ENCODE measurements at regions not wholly inside any gene's neighbourhood (a gene's known extent, or its start where the extent isn't known, plus 50 kb on each side); places are given as distances from the start of the nearest gene placed in this dataset.

DNA sequence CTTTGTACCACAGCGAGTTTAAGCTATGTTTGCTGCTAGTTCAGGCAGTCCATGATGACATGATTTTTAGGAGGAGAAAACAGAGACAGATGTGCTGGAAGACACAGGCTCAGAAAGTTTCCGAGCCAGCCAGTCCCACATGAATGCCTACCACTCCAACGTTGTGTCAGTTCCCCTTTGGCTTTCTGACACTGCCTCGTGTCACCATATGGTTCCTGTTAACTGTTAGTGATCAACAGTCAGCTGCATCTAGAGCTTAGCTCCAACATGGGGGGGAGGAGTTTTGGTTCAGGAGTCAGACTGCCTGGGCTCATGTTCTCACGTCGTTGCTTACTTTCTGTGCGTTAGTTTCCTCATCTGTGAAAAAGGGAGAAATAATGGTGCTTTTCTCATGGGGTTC is 343.7 kb downstream of the MID1IP1 start:
- no peak for DNase-seq (ENCODE audit: low spot score)

DNA sequence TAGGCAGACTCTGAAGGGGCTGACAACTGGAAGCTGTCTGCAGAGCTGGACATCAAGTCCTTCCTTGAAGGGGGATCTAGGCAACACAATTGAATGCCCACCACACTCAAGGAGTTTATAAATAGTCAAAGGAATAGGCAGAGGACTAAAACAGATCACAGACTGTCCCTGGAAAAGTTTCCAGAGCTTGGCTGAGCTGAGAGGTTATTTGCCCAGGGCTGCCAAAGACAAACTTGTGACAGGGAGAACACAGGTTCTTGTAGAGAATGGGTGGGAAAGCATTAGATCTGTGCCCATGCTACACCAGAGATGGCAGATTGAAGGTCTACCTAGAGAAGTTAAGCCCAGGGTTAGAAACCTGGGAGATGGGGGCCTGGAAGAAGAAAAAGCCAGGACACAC is 344.6 kb downstream of the MID1IP1 start:
- DNase-seq (ENCODE audit: low spot score) = no peak

DNA sequence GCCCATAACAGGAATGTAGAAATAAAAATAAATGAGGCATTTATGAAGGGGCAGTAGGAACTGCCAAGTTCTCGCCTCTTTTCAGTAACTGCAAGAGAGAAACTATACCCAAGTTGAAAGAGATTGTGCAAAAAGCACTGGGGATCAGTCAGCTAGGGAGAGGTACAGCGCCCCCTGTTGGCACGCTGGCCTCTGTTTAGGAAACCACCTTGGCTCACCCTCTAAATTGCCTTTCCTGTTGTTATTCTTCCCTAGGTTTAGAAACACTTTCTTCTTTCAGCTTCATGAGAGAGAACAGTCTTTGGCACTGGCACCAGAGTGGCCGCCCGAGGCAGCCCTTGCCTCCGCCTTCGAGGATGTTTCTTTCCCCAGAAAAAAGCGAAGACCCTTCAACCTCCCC is 348.5 kb downstream of the MID1IP1 start:
- DNase-seq (ENCODE audit: low spot score) = peak; percentile 65

DNA sequence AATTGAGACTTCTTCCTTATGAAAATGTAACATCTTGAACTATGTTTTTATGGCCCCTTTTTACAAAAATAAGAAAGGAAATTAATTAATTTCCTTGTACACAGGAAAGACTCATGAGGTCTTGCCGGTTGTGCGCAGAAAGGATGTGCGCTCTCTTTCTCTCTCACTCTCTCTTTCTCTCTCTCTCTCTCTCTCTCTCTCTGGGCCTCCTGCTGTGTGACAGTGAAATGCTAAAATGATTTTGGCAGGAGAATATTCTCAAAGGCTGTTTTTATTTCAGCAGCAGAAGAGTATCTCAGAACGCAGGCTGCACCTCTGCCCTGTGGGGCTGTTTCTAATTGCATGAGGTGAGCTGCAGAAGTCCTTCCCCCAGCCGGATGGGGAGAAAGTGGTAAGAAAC is 349.0 kb downstream of the MID1IP1 start:
- DNase-seq (ENCODE audit: low spot score) = no peak

DNA sequence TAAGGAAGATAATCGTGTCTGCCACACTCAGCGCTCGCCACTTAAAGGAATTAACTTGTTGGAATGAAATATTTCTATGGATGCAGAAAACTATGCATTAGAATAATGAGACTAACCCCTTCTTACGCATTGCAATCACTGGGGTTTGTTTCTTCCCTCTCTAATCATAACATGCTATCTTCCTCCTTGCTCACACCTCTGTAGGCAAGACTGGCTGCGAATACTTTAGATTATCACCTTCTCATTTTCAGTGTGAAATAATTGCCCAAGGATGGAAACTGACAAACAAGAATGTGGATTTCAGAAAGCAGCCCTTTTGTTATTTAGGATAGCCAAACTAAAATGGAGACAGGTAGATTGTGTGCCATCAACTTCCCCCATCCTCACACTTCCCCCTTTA is 349.4 kb downstream of the MID1IP1 start:
- no peak for DNase-seq (ENCODE audit: low spot score)

DNA sequence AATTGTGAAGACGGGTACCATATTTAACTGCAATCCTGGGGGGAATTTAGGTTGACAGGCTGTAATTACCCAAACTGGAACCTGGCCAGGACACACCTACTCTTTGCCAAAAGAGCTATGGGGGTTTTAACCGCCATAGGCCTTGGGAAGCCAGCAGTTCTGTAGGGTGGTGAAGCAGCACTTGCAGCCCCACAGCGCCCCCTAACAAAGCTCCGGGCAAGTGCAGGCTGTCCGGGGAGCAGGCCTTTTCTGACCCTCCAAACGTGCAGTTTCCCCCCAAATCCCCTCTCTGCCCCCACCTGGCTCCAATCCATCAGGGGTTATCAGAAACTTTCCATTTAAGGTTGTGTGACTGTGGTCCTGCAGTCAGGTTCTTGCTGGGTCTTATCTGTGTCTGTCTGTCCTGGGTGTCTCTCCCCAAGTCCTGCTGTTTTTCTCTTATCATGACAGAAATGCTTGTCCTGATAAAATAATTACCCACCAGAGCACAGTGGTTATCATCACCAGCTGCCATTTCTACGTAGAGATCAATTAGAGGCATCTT is 350.9 kb downstream of the MID1IP1 start:
- peak; percentile 20 for DNase-seq (ENCODE audit: low spot score)

DNA sequence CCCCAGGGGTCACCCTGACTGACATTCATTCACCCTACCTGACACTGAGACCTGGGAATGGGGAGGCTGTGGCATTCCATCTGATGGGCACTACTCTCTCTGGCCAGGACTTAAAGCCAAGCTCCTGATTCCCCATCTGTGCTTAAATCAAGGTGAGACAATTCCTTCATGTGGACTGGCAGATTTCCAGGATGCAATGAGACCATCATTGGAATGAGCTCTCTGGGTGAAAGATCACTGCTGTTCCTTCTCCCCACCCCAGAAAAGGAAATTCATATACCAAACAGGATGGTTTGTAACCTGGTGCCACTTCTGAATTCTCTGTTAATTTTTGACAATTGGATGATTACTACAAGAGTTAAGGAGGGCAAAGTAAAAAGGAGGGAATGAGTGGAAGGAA is 354.8 kb downstream of the MID1IP1 start:
- DNase-seq (ENCODE audit: low spot score) = no peak

DNA sequence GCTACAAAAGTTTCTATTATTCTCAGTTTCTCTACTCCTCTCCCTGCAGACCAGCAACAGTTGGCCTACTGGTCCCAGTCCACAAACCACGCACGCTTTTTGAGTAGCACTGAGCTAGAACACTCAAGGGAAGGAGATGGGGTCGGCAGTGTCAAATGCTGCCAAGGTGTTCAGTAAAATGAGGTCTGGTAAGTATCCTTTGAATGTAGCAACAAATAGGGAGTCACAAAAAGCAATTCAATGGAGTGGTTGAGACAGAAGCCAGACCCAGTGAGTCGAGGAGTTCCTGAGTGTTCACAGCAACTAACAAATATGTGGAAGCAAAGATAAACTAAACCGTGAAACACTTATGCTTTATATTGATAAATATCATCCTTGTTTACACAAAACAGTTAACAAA is 355.7 kb downstream of the MID1IP1 start:
- no peak for DNase-seq (ENCODE audit: low spot score)

DNA sequence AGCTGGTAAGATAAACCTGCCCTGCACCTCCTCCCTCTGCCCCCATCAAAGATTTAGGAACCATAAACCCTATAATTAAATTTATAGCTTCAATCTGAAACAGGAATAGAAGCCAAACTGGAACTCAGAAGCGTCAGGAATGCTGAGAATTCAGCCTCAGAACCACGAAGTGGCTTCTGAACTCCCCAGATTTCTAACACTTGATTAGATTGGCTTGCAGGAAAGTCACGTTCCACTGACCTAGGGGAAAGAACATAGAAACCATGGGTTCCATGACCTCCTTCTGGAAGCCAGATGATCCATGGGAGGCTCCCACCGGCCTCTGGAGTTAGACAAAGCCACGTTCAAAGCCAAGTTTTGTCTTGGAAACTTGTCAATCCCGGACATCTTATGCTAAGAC is 356.5 kb downstream of the MID1IP1 start:
- DNase-seq (ENCODE audit: low spot score) = no peak

DNA sequence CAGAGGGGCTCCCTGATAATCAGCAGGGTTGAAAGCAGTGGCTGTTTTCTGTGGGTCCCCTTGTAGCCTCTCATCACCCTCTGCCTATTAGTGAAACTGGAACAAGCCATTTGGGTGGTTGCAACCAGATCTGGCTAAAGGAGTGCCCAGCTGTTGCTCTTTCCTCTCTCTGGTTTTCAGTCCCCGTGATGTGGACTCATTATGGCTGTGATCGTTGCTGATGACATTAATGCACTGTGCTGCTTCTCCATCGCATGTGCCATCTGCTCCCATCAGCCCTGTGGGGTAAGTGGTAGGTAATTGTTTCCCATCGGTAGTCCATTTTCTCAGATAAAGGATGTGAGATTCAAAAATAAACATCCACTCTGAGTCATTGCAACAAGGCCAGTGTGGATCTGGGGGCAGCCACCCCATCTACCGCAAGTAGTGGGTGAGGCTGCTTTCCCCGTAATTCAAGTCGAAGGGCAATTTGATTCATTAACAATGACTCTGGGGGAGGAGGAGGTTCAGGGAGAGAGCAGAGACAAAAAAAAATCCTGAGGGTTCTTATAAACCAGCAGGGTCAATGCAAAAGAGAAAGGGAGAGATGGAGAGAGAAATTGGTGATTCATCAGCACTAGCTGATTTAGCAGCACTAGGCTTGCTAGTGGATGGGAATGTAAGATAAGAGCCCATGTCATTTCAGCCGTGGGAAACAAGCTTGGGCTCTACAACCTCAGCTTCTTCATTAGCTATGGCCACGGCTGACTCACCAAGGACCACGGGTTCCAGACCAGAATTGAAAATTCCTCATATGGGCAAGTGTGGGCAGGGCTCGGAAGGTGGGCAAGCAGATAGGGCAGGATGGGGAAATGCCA is 357.8 kb downstream of the MID1IP1 start:
- DNase-seq (ENCODE audit: low spot score) = no peak

DNA sequence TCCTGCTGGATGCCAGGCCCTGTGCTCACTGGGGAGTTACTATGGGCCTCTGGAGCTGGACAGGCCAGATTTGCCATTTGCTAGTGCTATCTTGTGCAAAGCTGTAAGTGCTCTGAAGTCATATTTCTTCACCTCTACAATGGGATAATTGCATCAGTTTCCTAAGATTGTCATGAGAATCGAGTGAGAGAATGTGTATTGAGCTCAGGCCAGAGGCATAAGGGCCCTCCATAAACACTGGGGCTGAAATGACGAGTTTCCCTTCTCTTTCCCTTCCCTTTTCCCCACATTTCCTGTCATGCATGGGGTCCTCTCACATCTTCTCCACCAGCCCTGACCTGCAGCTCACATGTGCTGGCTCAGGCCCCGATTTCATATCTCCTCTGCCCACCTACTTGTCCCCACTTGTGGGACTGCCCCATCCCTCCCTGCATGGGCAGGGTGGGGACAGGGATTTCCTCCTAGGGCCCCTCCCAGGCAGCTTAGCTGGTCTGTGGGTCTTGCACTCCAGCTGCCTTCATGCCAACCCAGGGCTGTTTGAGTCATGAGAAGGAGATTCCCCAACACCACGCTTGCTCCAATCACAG is 358.8 kb downstream of the MID1IP1 start:
- no peak for DNase-seq (ENCODE audit: low spot score)

DNA sequence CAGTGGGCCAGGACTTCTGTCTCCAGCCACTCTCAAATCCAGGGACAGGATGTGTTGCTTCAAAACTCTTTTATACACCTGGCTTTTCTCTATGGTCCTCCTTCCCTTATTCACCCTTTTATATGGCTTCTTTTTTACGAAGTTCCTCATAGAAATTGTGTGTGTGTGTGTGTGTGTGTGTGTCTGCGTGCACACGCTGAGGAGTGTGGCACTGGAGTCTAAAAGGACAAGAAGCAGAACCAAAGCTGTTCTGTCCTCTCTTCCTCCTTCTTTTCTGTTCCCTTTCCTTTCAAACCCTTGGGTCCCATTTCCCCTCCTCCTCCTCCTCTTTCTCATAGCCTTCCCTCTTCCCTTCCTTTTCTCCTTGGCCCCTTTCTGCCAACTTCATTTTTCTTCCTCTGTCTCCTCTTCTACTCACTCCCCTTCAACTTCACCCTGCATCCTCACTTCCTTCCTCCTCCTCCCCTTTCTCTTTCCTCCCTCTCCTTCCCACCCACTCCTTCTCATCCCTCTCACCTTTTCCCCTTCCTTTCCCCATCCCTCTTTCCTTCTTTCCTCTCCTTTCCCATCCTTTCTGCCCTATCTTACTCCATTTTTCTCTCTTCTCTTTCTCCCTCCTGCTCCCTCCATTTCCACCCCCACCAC is 360.5 kb downstream of the MID1IP1 start:
- DNase-seq (ENCODE audit: low spot score) = no peak

DNA sequence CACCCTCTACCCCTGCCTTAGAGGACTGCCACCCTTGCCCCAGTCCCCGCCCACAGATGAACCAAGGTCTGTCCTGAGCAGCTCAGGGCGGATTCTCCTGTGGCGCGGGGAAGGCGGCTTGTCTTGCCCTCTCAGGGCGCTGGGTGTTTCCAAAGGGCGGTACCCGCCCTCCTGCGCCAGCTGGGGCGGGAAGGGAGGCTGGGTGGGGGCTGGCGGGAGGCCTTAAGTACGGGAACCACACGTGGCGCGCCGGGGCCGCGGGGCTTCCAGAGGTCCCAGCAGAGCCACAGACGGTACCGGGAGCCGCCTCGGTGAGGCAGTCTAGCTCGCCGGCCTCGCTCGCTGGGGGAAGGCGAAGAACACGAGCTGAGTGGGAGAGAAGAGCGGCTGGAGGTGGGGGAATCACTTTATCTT is 361.1 kb downstream of the MID1IP1 start:
- peak; percentile 21 for DNase-seq (ENCODE audit: low spot score)

DNA sequence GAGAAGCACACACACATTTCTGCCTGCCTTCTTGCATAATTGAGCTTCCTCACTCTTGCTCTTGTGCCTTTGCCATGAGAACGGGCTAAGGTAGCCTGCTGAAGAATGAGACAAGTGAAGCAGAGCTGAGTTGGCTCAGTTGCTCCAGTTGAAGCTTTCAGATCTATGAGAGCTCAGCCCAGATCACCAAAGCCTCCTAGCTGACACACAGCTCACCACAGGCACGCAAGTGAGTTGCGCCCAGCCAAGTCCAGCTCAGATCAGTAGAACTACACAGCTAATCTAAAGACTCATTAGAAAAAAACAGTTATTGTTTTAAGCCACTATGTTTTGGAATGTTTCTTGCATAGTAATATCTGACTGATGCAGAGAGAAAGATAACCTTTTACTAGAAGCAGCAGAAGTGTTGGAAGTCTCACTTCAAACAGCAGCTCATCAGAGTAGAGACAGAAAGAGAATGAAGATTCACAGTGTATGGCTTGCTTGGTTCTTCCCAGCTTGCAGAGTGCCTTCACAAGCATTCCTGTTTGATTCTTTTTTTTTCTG is 362.4 kb downstream of the MID1IP1 start:
- DNase-seq (ENCODE audit: low spot score) = no peak

DNA sequence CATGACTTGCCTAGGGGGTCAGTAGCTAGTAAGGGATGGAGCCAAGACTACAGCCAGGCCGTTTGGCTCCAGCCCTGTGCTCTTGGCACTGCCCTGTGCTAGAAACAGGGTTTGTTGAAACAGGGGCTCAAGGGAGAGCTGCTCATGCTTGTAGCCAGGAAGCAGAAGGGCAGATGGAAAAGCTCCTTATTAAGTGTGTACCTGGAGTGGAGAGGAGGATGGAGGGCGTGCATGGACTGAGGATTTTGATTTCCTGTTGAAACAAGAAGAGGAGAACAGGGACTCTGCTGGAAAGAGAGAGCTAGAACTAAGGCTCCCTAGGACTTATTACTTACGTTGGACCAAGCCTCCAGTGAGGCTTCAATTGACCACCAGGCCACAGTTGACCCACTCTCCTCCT is 363.0 kb downstream of the MID1IP1 start:
- DNase-seq (ENCODE audit: low spot score) = no peak

DNA sequence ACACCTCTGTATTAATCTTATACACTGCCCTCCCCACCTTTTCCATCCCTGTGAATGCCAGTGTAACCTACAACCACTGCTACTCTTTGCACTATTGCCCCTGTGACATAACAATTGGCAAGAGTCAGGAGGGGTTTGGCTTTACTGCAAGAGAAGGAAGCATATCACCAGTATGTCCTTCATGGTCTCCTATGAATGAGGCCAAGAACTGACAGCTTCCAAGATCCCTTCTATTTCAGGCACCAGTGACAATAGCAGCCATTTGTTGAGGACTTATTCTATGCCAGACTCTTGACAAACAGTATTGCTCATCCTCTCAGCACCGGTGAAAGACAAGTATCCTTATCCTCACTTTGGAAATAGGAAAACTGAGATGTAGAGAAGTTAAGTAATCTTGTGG is 363.9 kb downstream of the MID1IP1 start:
- no peak for DNase-seq (ENCODE audit: low spot score)

DNA sequence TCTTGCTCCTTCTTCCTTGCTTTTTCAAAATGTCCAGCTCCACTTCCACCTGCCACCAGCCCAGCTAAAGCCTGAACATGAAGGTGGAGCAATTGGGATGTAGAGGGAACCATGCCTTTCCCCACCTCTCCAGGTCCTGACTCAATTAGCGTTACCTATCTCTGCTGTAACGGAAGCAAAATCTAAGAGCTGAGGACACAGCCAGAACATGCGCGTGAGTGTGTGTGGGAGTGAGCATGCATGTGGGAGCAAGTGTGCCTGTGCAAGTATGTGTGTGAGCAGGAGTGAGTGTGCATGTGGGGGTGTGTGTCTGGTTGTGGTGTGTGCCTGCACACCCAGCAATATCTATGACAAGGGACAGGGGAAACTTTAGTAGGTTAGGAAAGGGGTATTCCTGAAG is 364.5 kb downstream of the MID1IP1 start:
- DNase-seq (ENCODE audit: low spot score) = no peak

DNA sequence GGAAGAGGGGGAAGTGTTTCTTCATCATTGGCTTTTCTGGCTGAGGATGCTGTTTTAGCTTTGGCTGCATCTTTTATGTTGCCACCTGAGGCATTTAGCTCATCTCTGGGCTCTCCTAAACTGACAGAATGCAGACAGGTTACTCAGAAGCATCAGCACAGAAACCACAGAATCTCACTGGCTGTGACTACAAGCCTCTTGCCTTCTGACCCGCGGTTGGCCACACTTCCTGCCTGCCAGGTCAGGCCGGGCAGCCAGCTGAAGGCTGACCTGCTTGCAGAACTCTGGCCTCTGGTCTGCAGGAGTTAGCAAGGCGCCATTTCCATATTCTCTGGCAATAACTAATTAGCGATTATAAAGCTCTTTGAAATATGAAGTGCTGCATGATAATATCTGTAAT is 366.5 kb downstream of the MID1IP1 start:
- no peak for DNase-seq (ENCODE audit: low spot score)

DNA sequence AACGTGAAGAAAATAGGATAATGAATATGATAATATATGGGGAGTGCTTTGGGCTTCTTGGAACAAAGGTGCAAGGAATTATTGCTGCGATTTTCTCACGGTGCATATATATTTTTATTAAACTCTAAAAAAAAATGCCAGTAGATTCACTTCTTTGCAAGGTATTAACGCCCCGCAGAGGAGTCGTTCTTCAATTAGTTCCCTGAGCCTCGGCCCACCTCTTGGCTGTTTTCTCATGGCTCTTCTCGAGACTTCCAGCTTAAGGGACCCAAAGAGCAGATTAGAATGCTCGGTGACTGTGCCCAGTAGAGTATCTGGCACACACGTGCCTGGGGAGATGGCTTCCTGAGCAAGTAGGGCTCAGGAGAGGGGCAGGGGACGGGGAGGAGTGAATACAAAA is 367.4 kb downstream of the MID1IP1 start:
- no peak for DNase-seq (ENCODE audit: low spot score)

DNA sequence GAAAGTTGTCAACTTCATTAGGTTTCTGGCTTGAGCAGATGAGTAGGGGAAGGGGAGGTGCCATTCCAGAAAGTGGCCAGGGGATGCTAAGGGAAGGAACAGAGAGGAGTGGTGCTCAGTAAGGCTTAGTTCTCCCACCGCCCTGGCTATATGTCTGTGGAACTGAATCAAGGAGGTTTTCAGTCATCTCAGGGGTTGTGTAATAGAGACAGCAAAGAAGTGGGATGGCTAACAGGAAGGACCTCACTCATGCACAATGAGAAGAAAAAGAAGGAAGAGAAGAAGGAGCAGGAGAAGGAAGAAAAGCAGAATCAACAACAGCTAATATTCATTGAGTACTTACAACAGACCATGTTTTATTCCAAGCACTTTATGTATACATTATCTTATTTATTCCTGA is 368.7 kb downstream of the MID1IP1 start:
- no peak for DNase-seq (ENCODE audit: low spot score)

DNA sequence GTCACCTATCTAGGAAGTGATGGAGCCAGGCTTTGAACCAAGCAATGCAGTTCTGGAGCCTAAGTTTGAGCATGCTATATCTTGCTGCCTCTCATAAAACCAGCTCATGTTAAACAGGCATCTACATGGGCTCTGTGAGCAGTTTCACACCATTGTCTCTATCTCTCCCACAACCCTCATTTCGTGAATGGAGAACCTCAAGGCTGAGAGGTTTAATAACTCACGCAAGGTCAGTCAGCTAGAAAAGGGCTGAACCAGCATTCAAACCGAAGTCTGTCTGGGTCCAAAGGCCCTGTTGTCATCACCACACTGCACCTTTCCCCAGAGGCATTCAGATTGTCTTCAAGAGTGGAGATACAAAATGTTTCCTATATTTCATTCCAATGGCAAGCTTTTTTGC is 369.2 kb downstream of the MID1IP1 start:
- no peak for DNase-seq (ENCODE audit: low spot score)

DNA sequence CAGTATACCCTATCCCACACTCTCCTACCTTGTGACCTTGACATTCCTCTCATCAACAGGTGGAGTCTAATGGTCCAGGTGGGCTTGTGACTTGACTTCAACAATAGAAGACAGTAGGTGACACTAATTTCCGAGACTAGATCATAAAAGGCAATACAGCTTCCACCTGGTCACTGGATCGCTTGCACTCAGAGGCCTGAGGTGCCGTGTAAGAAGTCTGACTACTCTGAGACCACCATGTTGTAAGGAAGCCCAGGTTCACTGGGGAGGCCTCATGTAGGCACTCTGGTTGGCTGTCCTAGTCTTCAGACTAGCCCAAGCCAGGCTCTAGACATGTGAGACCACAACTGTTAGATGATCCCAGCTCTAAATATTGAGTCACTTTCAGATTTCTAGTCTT is 370.4 kb downstream of the MID1IP1 start:
- no peak for DNase-seq (ENCODE audit: low spot score)

DNA sequence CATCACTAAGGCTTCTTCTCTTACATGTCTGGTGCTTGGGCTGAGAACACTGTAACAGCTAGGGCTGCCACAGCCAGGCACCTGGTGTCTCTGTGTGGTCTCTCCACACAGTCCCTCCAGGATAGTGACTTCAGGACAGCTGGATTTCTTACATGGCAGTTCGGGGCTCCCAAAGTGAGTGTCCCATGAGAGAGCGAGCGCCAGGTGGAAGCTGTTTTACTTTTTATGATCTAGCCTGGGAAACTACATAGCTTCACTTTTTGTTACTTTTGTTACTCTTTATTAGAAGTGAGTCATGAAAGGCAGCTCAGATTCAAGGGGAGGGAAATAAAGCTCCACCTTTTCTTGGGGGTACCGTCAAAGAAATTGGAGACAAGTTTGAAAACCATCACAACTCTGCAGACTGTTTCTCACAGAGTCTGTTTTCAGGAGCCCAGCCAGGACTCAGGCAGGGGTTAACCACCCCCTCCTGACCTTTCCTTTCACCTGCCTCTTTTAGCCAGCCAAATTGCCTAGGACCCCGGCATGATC is 373.0 kb downstream of the MID1IP1 start:
- DNase-seq (ENCODE audit: low spot score) = no peak
